HG02885 (cell line): ENCODE measurements at regions not wholly inside any gene's neighbourhood (a gene's known extent, or its start where the extent isn't known, plus 50 kb on each side); places are given as distances from the start of the nearest gene placed in this dataset.

Experiments used
- ATAC-seq: cut with Tn5 transposase; IDR thresholded peaks from one replicate; pipeline ENCODE4 v1.9.1; 2021; ENCODE audit warnings: mild to moderate bottlenecking; ENCODE audit not compliant: unreplicated experiment, poor library complexity

DNA sequence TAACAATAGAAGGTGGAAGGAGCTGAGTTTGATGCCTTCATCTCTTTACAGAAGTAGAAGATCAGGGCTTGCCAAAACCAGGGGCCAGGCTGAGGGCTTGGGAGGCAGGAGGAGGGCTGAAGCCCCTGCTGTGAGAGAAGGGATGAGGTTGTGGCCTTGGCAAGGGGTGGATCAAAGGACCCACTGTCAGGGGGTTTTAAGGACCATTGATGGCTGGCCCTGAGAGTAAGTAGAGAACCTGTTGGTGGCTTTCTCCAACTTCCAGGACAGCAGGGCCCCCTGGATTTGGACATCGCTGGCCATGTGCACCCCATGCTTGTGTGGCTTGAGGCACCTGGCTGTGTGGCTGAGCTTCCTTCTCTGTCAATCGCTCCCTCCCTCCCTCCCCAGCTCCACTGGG lies 927.7 kb downstream of the TBC1D22A start:
- no peak for ATAC-seq

DNA sequence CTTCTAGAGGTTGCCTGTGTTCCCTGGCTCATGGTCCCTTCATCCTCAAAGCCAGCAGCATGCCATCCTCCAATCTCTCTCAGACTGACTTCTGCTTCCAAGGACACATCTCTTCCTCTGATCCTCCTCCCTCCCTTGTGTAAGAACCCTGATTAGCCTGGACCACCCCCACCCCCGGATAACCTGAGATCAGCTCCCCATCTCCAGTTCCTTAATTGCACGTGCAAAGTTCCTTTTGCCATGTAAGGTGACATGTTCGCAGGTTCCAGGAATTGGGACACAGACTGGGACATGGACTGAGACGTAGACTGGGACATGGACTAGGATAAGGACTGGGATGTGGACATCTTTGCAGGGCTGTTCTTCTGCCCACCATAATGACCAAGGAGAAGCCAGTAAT lies 925.3 kb downstream of the TBC1D22A start:
- no peak for ATAC-seq

DNA sequence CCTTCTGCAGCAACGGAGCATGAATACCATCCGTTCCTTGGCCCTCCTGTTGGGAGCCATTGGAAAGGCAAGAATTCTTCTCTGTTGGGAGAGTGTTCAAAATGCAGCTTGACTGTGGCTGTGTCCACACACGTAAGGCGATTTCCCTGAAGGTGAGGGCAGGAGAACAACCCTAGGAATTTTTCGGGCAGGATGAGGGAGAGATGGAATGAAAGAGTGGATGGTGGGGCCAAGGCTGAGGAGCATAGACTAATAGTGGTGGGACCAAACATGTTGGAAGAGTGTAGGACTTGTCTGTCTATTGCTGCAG lies 924.9 kb downstream of the TBC1D22A start:
- ATAC-seq: no peak

DNA sequence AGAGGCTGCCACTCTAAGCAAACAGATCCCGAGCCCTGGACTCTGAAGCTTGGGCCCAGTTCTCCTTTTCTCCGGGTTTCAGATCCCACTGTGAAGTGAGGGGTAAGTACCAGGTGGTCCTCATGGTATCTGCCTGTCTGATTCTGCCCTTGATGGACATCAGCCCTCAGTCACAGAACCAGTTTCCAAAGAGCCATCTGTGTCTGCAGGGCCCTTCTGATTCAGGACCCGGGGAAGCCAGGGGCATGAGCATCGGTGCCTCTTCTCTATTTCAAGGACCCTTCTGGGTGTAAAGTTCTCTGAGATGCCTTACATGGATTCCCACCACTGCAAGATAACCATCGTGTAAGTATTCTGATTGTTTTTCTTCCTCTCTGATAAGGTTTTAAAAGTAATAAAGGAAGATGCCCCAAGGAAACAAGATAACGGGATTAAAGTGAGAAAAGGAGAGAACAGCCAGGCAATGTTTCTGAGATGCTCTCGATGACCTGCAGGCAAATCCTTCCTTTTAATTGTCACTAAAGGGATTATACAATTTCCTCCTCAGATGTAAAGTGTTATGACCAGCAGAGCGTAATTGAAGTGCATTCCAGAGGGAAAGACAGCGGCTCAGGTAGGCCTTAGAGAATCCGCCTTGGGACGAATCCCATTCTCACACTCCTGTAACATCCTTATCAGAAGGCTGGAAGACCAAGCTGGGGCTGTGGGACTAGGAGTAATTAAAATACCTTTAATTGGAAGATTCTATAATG lies 924.3 kb downstream of the TBC1D22A start:
- no peak for ATAC-seq

DNA sequence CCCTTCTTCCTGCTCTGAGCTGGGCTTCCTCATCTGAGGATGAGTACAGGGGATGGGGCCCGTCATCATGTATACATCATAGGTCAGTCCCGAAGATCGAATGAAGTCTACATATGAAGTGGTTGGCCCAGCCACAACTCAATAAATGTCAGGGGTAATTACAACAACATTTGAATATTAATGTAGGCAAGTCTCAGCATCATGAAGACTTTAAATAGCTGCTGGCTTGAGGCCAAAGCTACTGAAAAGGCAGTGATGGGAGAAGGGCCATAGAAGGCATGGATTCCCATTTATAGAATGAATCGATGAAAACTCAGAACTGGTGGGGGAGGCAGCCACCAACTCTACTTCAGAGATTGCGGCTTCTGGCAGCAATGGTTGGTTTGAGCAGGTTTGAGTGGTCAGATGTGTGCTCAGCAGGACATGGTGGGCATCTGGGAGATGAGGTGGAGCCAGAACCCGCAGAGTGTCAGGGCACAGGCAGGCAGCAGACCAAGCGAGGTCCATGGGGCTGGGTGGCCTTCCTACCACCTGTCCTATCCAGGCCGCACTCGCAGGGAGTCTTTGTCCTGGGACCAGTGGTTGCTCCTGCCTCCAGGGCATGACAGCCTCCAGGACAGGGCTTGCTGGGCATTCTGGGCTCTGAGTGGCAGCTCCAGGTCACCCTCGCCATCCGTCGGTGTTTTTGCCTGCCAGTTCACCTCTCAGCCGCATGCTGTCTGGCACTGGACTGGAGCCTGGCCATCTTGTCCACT lies 919.1 kb downstream of the TBC1D22A start:
- ATAC-seq: no peak

DNA sequence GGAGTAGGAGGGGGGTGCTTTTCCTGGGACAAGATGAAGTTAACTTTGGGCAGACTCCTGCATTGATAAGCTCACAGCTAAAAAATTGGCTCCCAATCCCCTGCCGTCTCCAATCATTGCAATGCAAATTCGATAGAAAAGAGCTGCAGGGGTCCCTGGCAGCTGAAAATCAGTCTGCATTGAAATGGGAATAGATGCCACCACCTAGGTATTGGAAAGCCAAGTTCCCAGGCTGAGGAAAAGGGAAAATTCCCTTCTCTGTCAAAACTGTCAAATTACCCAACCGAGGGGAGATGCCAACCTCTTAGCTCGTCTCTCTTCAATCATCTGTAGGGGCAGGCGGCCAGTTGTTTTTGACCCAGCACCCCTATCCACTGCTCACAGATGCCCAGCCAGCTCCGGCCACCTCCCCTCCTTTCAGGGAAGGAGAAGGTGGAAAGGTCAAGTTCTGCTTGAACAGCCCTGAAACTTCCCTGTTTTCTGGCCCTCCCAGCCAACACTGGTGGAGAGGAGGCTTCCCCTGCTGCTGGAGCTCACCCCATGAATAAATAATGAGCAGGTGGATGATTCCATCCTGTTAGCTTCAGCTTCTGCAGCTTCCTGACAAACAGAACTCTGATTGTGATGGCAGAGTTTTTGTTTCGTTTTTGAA lies 916.3 kb downstream of the TBC1D22A start:
- no peak for ATAC-seq

DNA sequence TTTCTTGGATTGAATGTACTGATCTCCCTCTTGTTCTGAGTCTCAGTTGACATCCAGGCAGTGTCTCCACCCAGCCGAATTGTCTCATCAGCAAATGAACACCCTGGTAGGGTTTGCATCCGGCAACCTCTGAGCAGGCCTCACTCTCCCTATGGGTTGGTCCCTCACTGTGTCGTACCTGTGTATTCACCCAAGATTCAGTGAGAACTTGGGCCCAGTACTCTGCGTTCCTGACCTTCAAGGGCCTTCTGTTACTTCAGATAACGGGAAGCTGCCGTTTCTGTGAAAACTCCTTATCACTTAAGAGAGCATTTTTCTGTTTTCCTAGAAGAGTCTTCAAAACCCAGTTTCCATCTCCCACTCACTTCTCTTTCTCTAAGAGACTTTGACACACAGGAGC lies 915.6 kb downstream of the TBC1D22A start:
- no peak for ATAC-seq

DNA sequence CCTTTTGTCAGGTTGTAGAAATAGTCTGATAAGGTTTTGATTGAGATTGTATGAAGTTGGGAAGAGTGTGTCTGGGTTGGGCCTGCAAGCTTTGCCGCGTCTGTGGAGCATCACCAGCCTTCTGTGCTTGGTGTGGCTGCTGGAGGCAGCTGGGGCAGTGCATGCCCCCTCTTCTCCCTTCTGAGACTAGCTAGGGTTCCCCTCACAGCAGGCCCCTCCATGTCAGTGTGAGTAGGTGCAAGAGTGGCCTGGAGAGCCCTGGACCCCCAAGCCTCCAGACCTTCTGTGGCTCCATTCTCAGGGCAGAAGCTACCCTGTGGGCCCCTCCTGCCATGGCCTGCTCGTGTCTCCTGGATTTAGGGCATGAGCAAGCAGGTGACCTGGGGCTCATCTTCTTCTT lies 914.2 kb downstream of the TBC1D22A start:
- no peak for ATAC-seq

DNA sequence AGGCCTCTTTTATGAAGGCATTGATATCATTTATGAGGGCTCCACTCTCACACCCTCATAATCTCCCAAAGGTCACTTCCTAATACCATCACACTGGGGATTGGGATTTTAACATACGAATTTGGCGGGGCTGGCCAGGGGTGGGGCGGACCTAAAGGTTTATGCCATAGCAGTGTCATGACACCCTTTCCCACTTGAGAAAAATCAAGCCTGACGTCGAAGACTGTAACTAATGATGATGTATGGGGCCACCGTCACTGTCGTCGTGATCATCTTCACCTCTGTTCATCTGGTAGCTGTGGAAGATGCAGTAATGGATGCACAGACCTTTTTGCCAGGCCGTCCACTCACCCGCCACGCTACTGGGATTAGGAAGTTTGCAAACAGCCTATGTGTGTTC lies 912.1 kb downstream of the TBC1D22A start:
- ATAC-seq: no peak

DNA sequence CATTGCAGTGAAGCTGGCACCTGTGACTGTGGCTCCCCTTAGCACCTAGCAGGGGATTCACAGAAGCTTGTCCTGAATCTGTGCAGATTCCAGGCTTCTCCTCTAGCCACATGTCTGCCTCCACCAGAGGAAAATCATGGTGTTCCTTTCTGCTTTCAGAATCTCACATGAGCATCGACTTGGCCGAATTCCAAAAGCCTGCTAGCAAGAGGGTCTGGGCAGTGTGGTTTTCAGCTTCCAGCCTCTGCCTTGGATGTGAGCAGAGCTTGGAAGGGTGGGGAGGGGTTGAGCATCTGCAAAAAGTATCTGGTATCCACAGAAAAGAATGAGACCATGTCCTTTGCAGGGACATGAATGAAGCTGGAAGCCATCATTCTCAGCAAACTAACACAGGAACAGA lies 911.1 kb downstream of the TBC1D22A start:
- no peak for ATAC-seq

DNA sequence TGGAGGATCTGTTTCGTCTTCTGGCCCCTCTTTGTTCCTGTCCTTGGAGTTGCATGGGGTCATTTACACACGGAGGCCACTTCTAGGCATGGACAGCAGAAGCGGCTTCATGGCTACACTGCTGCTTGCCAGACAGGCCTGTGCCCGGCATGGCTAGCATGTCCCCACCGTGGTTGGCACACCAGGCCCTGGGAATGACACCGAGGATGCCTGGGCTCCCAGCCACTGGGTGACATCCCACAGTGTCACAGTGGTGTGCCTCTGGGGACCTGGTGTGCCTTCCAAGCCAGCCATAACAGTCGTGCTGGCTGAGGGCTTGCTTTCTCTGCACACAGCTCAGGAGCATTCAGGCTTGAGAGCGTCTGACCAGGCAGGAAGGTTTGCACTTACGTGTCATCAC lies 910.1 kb downstream of the TBC1D22A start:
- no peak for ATAC-seq

DNA sequence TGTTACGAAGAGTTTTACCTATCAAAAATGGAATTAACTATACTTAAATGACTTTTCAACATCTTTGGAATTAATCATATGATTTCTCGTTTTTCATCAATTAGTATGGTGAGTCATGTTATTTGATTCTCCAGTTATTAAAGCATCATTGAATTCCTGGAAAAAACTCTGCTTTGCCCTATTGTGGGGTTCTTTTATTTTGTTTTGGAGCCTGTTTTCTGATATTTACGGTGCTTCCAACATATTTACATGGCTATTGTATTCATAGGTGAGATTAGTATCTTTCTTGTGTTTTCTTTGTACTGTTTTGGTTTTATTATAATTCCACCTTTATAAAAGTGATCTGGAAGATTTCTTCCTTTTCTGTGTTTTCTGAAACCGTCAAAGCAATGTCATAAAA lies 902.7 kb downstream of the TBC1D22A start:
- no peak for ATAC-seq

DNA sequence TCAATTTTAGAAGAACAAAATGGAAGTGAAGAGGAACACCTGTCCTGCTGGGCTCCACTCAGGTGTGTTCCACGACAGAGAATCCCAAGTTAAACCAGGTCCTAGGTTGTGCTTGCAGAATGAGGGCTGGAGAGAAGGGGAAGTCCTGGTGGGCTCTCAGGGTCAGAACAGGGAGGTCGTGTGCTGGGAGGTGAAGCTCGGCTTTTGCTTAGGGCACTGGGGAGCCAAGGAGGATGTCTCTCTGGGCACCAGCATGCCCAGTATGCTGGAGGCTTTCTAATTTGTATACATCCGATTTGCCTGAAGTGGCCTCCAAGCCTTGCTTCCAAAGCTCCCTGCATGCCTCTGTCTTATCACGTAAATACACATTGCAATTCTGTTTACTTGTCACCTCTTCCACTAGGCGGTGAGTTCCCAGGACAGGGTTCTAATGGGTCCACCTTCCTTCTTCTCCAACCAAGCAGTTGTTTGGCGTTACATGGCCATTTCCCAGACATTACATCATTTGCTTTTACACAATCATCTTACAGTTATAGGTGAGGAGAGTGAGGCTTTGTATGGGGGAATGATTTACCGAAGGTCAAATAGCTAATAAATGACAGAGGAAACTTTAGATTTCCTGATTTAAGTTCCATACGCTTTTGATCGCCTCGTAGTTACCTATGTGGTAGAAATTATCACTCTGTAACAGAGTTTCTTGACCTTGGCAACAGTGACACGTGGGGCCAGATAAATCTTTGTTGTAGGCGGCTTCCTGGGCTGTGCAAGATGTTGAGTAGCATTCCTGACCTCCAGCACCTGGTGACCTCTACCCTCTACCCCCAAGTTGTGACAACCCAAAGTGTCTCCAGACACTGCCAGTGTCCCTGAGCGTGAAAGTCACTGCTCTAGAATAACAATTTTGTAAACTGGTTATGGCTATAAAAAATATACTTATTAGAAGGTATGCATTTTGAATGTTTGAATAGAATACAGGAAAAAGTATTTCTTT lies 901.5 kb downstream of the TBC1D22A start:
- ATAC-seq: no peak

DNA sequence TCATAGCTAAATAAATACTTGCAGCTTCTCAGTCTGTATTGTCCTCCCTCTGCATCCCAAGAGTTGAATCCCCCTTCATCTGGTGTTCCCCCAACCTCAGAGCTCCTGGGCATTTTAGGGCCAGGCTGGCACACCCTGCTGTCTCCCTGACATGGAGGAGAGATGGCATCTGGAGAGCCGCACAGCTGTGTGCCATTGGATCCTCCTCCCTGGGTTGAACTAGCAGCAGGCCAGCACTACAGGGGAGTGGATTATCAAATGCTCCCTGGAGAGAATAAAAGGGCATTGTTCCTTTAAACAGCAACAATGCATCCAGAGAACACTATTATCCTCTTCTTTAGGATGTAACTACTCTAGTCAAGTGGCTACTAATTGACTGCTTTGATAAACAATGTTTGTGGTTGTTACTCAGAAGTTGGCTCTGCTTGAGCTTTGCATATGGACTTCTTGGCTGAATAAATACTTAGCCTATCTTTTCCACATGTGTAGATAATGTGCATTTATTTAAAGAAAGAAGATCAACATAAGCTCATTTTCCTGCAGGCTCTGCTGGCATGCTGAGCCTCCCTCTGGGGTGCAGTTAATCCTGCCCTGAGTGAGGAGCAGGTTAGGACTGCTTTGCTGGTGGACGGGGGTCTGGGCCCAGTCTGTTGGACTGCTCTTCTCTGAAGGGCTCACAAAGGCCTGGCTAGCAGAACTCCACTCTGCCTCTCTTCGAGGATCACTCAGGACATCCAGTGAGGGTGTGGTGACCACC lies 897.2 kb downstream of the TBC1D22A start:
- ATAC-seq: no peak

DNA sequence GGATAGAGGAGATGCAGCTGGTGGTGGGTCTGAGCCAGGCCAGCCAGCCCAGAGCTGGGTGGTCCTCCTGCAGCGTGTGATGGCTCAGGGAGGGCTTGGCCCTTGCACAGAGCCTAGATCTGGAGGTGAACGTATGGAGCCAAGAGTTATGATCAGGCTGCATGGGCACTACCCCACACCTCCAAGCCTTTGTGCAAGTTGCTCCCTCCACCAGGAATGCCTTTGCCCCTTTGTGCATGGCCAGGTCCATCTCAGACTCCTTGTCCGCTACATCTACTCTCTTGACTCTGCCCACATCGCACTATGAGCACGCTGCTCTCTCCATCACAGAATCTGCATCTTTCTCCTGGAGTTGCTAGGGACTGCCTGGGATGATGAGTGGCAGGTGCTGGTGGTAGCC lies 895.7 kb downstream of the TBC1D22A start:
- no peak for ATAC-seq

DNA sequence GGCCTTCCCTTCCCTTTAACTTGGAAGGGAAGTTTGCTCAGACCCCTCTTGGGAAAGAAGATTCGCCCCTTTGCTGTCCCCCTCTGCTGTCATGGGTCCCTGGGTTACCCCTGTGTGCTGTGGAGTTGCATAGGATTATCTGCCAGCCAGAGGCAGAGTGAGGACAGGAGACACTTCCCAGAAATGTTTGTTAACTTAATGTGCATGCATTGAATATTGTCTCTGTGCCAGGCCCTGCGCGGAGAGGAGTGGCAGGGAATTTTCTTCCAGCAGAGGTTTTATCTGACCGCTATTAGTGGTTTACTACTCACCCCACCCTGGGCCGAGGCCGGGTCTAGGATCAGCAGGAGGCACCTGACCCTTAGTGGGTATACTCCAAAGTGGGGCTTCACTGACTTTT lies 894.8 kb downstream of the TBC1D22A start:
- no peak for ATAC-seq

DNA sequence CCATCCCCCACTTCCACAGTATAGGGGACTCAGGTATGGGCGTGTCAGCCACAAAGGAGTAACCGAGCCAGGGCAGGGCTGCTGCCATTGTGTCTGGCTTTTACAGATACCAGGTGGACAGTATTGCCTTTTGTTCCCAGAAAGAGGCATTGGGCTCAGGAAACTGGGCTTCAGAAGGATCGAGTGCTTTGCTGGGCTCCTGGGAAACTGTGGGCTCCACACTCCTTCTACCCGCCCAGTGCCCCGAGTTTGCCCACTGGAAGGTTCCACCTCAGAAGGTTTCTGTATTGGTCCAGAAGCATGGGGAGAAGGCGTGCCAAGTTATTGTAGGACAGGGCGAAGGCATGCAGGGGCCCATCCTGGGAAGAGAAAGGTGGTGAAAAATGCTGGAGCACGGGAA lies 894.4 kb downstream of the TBC1D22A start:
- ATAC-seq: no peak

DNA sequence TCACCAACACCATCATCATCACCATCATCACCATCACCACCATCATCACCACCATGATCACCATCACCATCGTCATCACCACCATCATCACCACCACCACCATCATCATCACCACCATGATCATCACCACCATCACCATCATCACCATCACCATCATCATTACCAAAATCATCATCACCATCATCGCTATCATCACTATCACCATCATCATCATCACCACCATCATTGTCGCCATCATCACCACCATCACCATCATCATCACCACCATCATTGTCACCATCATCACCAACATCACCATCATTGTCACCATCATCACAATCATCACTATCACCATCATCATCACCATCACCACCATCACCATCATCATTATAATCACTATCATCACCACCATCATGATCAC lies 893.5 kb downstream of the TBC1D22A start:
- no peak for ATAC-seq

DNA sequence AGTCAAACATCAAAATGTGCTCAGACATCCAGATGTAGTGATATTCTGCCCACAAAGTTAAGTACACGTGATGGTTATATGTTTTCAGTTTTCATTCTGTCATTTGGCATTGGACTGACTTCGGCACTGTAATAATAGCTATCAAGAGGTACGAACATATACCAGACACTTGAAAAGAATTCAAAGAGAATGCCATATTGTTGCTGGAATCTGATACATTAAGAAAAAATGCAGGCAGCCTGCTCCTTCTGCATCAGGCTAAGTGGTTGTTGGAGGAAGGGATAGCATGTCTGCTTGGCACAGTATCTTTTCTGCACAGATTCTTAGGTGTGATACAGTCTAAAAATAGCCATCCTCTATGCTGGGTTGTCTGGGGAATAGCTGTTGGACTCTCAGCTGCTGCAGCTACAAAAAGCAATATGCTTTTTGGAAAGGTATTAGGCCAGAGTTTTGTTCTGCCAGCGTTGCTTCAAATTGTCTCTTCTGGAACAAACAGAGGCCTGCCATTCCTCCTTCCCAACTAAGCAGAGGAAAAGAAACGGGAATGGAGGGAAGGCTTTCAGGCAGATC lies 892.6 kb downstream of the TBC1D22A start:
- ATAC-seq: no peak
